HUDEP-2 (cell line): ENCODE measurements at regions not wholly inside any gene's neighbourhood (a gene's known extent, or its start where the extent isn't known, plus 50 kb on each side); places are given as distances from the start of the nearest gene placed in this dataset.

Experiments used
- DNase-seq, 76 experiments: peaks; one replicate each; lab custom pipeline; 2025; ENCODE audit not compliant: unreplicated experiment in 76 of 76; lab: John Stamatoyannopoulos, UW

DNA sequence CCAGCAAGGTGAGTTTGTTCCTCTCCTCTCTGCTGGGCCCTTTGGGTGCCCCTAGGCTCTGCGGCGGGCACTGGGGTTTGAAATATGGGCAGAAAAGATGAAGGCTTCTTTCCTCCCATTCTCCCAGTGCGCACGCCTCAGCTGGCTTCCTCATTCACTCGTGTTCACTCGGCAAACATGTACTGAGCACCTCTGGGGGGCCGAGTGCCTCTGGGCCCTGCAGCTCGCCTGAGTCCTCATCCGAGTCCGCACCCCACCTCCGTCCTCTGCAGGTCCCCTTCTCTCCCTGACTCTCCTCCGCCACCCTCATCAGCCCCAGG lies 98.5 kb upstream of the RUNX3 start:
- DNase-seq = no peak

- no peak for DNase-seq
Observed at GRCh38 chr1:25027822-25028586, 97.9 kb upstream of the RUNX3 start.

DNA sequence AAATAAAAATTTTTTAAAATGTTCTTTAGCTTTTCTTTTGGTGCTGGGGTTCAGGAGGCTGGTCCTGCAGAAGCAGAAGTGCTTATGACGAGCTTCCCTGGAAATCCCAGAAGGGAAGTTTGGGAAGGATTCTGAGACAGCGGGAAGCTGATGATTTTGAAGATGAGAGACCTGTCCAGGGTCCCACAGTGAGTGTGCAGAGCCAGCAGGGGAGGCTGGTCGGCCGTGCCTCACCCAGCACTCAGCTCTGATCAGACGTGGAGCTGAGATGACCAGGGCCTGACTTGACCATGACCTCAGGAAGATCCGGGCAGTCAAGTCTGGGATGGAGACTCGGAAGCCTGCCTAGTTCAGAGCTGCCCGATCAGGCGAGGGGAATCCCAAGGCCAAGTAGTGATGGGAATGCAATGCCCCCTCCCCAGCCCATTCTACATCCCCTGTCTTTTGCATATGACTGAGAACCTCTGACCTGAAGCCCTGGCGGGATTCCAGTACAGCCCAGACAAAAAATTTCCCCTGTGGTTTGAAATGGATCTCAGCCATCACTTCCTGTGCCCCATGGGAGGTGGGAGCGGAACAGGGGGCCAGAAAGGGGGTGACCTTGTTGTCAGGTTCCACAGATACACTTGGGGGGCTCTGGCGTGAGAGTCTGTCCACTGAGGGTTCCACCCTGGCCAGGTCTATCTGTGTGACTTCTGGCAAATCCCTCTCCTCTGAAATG lies 96.8 kb upstream of the RUNX3 start:
- no peak for DNase-seq

- no peak for DNase-seq
Observed at GRCh38 chr1:25026304-25026703, 96.2 kb upstream of the RUNX3 start.

- no peak for DNase-seq
Observed at GRCh38 chr1:25024615-25025350, 94.7 kb upstream of the RUNX3 start.

- DNase-seq = no peak
Observed at GRCh38 chr1:25023826-25024225, 93.8 kb upstream of the RUNX3 start.

GRCh38 chr1:25023190-25023578 lies 93.1 kb upstream of the RUNX3 start:
- no peak for DNase-seq

DNA sequence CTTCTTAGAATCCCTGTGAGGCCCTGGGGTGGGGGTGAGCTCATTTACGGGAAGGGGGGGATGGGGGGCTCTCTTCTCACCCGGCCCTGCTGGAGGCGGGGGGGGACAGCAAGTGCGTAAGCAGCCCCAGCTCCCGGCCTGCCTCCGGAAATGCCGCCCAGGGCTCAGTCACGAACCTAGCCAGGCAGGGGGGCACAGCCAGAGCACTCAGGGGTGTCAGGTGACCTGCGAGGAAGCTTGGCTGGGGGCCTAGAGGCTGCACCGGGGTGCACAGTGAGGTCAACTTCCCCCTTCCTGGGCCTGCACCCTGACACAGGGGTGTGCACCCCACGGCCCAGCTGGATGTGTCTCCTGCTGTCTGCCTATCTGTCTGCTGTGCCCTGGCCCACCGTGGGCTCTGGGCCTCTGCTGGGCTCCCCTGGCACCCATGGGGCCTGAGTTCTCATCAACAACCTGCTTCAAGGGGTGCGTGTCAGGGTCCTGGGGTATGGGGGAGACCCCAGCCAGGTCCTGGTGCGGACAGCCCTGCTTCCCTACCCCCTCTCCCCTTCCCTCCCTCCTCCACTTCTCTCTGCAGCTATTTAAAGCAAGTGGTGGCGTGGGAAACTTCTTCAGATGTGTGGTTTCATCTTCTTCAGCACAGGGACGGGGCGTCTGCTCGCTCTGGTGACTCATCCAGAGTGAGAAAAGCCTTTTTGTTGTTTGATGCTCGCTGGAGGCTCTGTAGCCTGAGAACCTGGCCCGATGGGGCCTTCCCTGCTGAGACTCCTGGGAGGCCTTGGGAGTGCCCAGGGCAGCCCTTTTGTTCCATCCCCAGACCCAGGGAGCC lies 92.5 kb upstream of the RUNX3 start:
- DNase-seq = peak in 17 of 76 experiments; percentile 4 to 34 (median 10)

DNA sequence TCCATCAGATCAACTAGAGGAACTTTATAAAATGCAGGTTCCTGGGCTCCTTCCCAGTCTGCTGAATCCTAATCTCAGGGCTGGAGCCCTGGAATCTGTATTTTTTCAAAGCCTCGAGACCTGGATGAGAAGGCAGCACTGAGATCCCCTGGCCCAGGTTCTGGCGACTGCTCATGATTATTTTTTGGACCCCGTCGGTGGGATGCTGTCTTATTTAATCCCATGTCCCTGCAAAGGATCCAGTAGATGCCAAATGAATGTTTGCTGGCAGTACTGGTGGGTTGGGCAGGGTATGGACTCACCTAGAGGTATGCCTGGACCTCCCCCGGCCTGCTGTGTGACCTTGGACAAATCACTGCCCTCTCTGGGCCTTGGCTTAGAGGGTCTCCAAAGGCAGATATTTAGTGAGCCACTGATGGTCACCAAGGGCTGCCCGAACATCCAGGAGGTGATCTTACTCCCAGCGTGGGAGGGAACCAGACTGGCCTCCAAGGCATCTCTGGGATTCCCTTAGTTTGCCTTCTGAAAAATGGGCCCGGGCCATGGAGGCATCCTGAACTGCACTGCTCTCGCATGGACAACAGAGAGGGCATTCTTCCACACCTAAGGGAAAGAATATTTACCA lies 91.6 kb upstream of the RUNX3 start:
- DNase-seq = no peak

GRCh38 chr1:25020851-25021590 lies 90.9 kb upstream of the RUNX3 start:
- no peak for DNase-seq

DNA sequence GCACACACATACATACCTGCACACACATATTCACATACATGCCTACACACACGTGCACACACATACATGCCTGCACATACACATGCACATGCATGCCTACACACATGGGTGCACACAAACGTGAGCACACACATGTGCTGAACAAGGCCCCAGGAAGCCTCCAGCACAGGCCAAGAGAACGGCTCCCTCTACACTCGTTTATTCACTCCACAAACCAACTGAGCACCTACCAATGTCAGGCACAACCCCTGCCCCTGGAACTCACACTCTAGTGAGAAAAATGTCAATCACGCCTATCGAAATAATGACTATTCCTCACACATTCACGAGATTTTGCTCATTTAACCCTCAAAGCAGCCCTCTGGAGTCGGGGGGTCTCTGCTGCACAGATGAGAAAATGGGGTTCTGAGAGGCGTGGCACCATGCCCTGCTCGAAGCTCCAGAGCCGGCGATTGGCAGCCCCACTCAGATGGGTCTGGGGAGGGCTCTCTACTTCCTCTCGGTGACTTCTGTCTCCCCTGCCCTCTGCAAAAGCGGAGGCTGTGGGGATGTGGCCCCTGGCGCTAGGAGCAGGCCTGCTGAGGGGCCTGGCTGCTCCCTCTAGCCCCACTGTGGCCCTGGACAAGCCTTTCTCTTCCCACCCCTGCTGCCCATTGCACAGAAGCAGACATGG lies 90.2 kb upstream of the RUNX3 start:
- no peak for DNase-seq

GRCh38 chr1:25019337-25020172 lies 89.5 kb upstream of the RUNX3 start:
- DNase-seq = no peak

DNA sequence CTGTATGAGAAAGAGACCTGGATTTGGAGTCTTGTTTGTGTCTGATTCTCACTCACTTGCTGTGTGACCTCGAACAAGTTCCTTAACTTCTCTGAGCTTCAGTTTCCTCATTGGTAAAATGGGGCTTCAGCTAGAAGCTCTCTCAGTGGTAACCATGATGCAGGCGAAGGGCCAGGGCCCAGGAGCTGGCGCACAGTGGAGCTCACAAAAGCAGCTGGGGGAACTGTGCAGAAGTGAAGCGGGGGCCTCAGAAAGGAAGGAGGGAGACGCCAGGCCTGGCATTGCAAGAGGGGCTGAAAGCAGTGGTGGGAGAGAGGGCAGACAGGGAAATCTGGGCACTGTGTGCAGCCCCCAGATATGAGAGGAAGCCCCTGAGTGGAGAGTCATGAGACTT lies 88.9 kb upstream of the RUNX3 start:
- DNase-seq = no peak

DNA sequence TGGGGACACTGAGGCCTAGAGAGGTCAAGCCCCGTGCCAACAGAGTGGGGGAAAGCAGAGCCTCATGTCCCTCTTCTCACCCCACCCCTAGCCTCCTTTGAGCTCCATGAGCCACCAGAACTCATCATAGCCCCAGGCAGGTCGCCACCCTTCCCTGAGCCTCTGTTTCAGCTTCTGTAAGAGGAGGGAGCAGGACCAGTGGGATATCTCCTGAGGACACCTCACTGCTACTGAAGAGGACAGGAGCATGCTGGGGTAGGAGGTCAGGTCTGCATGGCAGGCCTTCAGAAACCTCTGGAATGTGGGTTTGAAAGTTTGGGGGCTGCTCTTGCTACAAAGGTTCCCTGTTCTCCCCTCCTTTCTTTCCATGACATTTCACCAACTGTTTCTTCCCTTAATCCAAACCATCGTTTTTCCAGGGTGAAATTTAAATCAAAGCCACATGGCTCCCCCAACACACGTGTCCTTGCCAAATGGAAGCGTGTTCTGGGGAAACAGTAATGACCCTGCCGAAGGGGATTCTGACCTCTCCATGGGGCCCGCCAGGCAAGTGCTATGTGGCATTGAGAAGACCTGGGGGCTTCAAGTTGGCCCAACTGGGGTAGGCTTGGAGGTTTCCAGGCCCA lies 88.1 kb upstream of the RUNX3 start:
- DNase-seq = no peak

GRCh38 chr1:25017436-25018109 lies 87.5 kb upstream of the RUNX3 start:
- DNase-seq = no peak

- DNase-seq = no peak
Observed at GRCh38 chr1:25012966-25013962, 83.2 kb upstream of the RUNX3 start.
